Astrocyte of the spinal cord (primary cell): ENCODE measurements at regions not wholly inside any gene's neighbourhood (a gene's known extent, or its start where the extent isn't known, plus 50 kb on each side); places are given as distances from the start of the nearest gene placed in this dataset.
"Not testable (repeated sequence)": the region's sequence is repeated elsewhere in the genome, so short reads cannot be mapped to it uniquely, and the experiment has no call there.

ENCODE experiments used
- DNase-seq: peaks from one replicate; pipeline ENCODE4 v3.0.0; 2011; ENCODE audit warnings: low read depth, low spot score
- H3K4me3 ChIP-seq: 2 replicates; pipeline ENCODE4 v1.5.1; 2011; ENCODE audit warnings: low read depth, mild to moderate bottlenecking, low read length, moderate library complexity
- CTCF ChIP-seq: IDR thresholded peaks from 2 replicates; pipeline ENCODE4 v1.5.1; 2012; ENCODE audit warnings: low read depth, mild to moderate bottlenecking, low read length, inconsistent platforms
- in situ Hi-C: cut with HindIII; loops from 2 replicates; pipeline ENCODE4 v1.10.0; 2017; ENCODE audit warnings: low sequenced_read_pairs

GRCh38 chr1:181984006-181984405 is 77.5 kb downstream of the ZNF648 start:
- TF ChIP-seq CTCF = no peak
- in situ Hi-C loops = no loop called here

GRCh38 chr1:181981821-181982220 is 79.7 kb downstream of the ZNF648 start:
- no peak for TF ChIP-seq CTCF
- H3K4me3 ChIP-seq = no peak overlapping the region
- in situ Hi-C loops = no loop called here
- DNase-seq = no peak

More at GRCh38 chr1:181984006-181984405, 77.5 kb downstream of the ZNF648 start:
- DNase-seq = no peak
- no peak overlapping the region for H3K4me3 ChIP-seq

- H3K4me3 ChIP-seq = no peak overlapping the region
- DNase-seq = no peak
- TF ChIP-seq CTCF = no peak
- in situ Hi-C loops = no loop called here
These were observed 89.3 kb downstream of the ZNF648 start for GRCh38 chr1:181972256-181972655.

GRCh38 chr1:181971424-181971823 is 90.1 kb downstream of the ZNF648 start:
- in situ Hi-C loops = no loop called here
- H3K4me3 ChIP-seq = no peak overlapping the region
- DNase-seq = no peak
- no peak for TF ChIP-seq CTCF

- DNase-seq = no peak
- TF ChIP-seq CTCF = no peak
- H3K4me3 ChIP-seq = no peak overlapping the region
- in situ Hi-C loops = no loop called here
These were observed 91.6 kb downstream of the ZNF648 start for GRCh38 chr1:181969902-181970301.

GRCh38 chr1:181954696-181955095 is 106.8 kb downstream of the ZNF648 start:
- DNase-seq, in situ Hi-C loops, H3K4me3 ChIP-seq: not testable (repeated sequence)

- in situ Hi-C loops, H3K4me3 ChIP-seq, DNase-seq: not testable (repeated sequence)
These were observed 107.3 kb downstream of the ZNF648 start for GRCh38 chr1:181954178-181954577.

- DNase-seq = no peak
- no peak for TF ChIP-seq CTCF
- in situ Hi-C loops = no loop called here
- no peak overlapping the region for H3K4me3 ChIP-seq
These were observed 107.9 kb downstream of the ZNF648 start for GRCh38 chr1:181953596-181953995.
